OCI-LY7 (cell line): ENCODE measurements at regions not wholly inside any gene's neighbourhood (a gene's known extent, or its start where the extent isn't known, plus 50 kb on each side); places are given as distances from the start of the nearest gene placed in this dataset.

Source experiments
- EZH2phosphoT487 ChIP-seq: fragments of 200-600 bp; sonication (generic); IDR thresholded peaks from 2 replicates; pipeline ENCODE4 v1.6.1; 2018; ENCODE audit warnings: low read depth, borderline replicate concordance, mild to moderate bottlenecking, mixed run types, antibody characterized with exemption, low read length, moderate library complexity, mixed read lengths
- TF ChIP-seq, protein P1 (sequence below): fragments of 200-600 bp; sonication (generic); conservative IDR thresholded peaks from 2 replicates; pipeline ENCODE4 v1.5.1; 2014; ENCODE audit warnings: mild to moderate bottlenecking, antibody characterized with exemption, low read length, moderate library complexity, mixed read lengths

DNA sequence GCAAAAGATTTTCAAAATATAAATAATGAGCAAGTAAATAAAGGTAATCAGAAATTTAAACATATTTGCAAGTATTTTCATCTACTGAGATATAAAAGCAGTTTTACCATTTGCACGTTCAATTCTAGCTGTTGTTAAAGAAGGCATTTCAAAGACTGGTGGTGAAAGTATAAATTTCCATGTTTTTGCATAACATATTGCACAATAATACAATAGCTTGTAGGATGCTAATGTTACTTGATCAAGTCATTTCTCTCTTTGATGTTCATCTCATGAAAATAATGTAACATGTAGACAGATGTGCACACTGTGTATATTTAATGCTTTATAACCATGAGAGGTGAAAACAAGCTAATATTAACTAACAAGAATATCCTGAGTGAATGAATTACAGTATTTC lies 651.9 kb downstream of the CDH9 start:
- TF ChIP-seq, protein P1, sequence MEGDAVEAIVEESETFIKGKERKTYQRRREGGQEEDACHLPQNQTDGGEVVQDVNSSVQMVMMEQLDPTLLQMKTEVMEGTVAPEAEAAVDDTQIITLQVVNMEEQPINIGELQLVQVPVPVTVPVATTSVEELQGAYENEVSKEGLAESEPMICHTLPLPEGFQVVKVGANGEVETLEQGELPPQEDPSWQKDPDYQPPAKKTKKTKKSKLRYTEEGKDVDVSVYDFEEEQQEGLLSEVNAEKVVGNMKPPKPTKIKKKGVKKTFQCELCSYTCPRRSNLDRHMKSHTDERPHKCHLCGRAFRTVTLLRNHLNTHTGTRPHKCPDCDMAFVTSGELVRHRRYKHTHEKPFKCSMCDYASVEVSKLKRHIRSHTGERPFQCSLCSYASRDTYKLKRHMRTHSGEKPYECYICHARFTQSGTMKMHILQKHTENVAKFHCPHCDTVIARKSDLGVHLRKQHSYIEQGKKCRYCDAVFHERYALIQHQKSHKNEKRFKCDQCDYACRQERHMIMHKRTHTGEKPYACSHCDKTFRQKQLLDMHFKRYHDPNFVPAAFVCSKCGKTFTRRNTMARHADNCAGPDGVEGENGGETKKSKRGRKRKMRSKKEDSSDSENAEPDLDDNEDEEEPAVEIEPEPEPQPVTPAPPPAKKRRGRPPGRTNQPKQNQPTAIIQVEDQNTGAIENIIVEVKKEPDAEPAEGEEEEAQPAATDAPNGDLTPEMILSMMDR = no peak
- TF ChIP-seq EZH2phosphoT487 = no peak
